A673 (cell line): ENCODE measurements at regions not wholly inside any gene's neighbourhood (a gene's known extent, or its start where the extent isn't known, plus 50 kb on each side); places are given as distances from the start of the nearest gene placed in this dataset.

Source experiments
- BruUV-seq: library from RNA; stranded (reverse); fragments of 400-500 nt; replicated peaks from 2 replicates; lab custom pipeline; 2021; lab: Mats Ljungman, UMichigan
- CTCF ChIA-PET: fragments of 300-600 bp; sonication (Branson Sonifier 250); formaldehyde crosslinking; loops from one replicate; lab custom pipeline; 2022; ENCODE audit warnings: antibody characterized with exemption; lab: Charles Lee
- POLR2A ChIA-PET: fragments of 300-600 bp; sonication (Branson Sonifier 250); formaldehyde crosslinking; loops from one replicate; lab custom pipeline; 2022; ENCODE audit warnings: antibody characterized with exemption; ENCODE audit not compliant: low non-redundant PET; lab: Charles Lee
- DNase-seq: peaks from one replicate; pipeline ENCODE4 v3.0.0-alpha.2; 2015; ENCODE audit warnings: low spot score
- H3K27ac ChIP-seq: fragments of 200-600 bp; sonication (generic); 2 replicates; pipeline ENCODE4 v1.5.1; 2016; ENCODE audit warnings: mixed run types, low read depth, mild to moderate bottlenecking, mixed read lengths, antibody characterized with exemption, low read length; ENCODE audit not compliant: poor library complexity, severe bottlenecking
- H3K27me3 ChIP-seq: fragments of 200-600 bp; sonication (generic); replicated peaks from 2 replicates; pipeline ENCODE4 v1.6.1; 2017; ENCODE audit warnings: mixed run types, low read depth, mild to moderate bottlenecking, mixed read lengths, antibody characterized with exemption, low read length; ENCODE audit not compliant: insufficient read depth, poor library complexity
- H3K36me3 ChIP-seq: fragments of 200-600 bp; sonication (generic); 2 replicates; pipeline ENCODE4 v1.6.1; 2016; ENCODE audit warnings: mixed run types, mild to moderate bottlenecking, mixed read lengths, antibody characterized with exemption, low read length; ENCODE audit not compliant: insufficient read depth, poor library complexity, severe bottlenecking
- H3K4me1 ChIP-seq: fragments of 200-600 bp; sonication (generic); 2 replicates; pipeline ENCODE4 v1.6.1; 2017; ENCODE audit warnings: mixed run types, mild to moderate bottlenecking, mixed read lengths, antibody characterized with exemption, low read length; ENCODE audit not compliant: insufficient read depth, poor library complexity, severe bottlenecking
- H3K4me3 ChIP-seq: fragments of 200-600 bp; sonication (generic); 2 replicates; pipeline ENCODE4 v1.5.1; 2016; ENCODE audit warnings: low read depth, mixed run types, mild to moderate bottlenecking, mixed read lengths, low read length; ENCODE audit not compliant: poor library complexity, severe bottlenecking
- H3K9me3 ChIP-seq: fragments of 200-600 bp; sonication (generic); 2 replicates; pipeline ENCODE4 v1.6.1; 2016; ENCODE audit warnings: mixed run types, low read depth, mild to moderate bottlenecking, mixed read lengths, antibody characterized with exemption, low read length; ENCODE audit not compliant: poor library complexity, severe bottlenecking
- EZH2 ChIP-seq: fragments of 200-600 bp; sonication (generic); IDR thresholded peaks from 2 replicates; pipeline ENCODE4 v1.6.1; 2017; ENCODE audit warnings: borderline replicate concordance, low read depth, mild to moderate bottlenecking, mixed read lengths, antibody characterized with exemption, low read length; ENCODE audit not compliant: poor library complexity, severe bottlenecking
- intact Hi-C: fragments of 100-400 bp; cut with micrococcal nuclease; formaldehyde crosslinking; loops from one replicate; pipeline ENCODE4 v1.10.0; 2022; ENCODE audit not compliant: unreplicated experiment
- TF ChIP-seq, protein P1 (sequence below): fragments of 300-800, 200-600 bp; sonication (generic); conservative IDR thresholded peaks from 2 replicates; pipeline ENCODE4 v1.5.1; 2017; ENCODE audit warnings: low read depth, mild to moderate bottlenecking, antibody characterized with exemption, low read length, moderate library complexity, mixed read lengths

DNA sequence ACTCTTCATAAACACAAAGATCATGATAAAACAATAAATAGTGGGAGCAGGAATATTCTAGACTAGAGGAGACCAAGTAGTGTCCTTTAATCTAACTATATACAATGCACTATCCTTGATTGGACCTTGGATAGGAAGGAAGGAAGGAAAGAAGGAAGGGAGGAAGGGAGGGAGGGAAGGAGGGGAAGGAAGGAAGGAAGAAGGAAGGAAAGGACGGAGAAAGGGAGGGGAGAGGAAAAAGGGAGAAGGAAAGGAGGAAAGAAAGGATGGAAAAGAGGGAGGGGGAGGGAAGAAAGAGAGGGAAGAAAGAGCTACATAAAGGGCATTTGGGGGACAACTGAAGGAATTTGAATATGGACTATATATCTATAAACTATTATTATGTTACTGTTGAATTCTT is 95.0 kb upstream of the SMARCAD1 start:
- BruUV-seq: no TSS peak
- no peak for DNase-seq
- no peaks in the 10 kb centered on the region for H3K27me3 ChIP-seq
- TF ChIP-seq, protein P1, sequence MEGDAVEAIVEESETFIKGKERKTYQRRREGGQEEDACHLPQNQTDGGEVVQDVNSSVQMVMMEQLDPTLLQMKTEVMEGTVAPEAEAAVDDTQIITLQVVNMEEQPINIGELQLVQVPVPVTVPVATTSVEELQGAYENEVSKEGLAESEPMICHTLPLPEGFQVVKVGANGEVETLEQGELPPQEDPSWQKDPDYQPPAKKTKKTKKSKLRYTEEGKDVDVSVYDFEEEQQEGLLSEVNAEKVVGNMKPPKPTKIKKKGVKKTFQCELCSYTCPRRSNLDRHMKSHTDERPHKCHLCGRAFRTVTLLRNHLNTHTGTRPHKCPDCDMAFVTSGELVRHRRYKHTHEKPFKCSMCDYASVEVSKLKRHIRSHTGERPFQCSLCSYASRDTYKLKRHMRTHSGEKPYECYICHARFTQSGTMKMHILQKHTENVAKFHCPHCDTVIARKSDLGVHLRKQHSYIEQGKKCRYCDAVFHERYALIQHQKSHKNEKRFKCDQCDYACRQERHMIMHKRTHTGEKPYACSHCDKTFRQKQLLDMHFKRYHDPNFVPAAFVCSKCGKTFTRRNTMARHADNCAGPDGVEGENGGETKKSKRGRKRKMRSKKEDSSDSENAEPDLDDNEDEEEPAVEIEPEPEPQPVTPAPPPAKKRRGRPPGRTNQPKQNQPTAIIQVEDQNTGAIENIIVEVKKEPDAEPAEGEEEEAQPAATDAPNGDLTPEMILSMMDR: no peak
- TF ChIP-seq EZH2: no peak
- H3K9me3 ChIP-seq: no peaks in the 10 kb centered on the region
- no peaks in the 10 kb centered on the region for H3K36me3 ChIP-seq
- H3K27ac ChIP-seq: no peak overlapping the region
- intact Hi-C loops: no loop called here
- no peaks in the 10 kb centered on the region for H3K4me1 ChIP-seq
- H3K4me3 ChIP-seq: no peak overlapping the region
- CTCF ChIA-PET: no interaction called here
- POLR2A ChIA-PET: no interaction called here

DNA sequence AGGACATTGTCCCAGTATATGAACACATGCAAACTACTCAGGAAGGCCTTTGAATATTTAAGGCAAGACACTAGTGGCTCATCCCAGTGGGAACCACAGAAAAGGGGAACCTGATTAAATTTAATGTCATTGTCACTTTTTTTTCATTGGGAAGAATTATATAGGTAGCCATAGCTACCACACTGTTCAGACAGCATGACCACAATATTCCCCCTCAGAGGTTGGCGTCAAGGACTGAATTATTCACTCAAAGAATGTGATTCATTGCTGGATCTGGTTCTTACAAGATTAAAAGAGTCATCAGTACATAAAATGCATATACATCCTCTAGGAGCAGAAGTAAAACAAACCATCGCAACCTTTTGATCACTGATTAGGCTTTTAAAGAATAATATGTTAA is 92.0 kb upstream of the SMARCAD1 start:
- TF ChIP-seq EZH2: no peak
- TF ChIP-seq, protein P1: no peak
- CTCF ChIA-PET: no interaction called here
- Histone ChIP-seq H3K27ac (no peak overlapping the region), H3K27me3 (no peaks in the 10 kb centered on the region), H3K4me3 (no peak overlapping the region), H3K4me1 (no peaks in the 10 kb centered on the region), H3K9me3 (no peaks in the 10 kb centered on the region), H3K36me3 (no peaks in the 10 kb centered on the region)
- POLR2A ChIA-PET: no interaction called here
- DNase-seq: no peak
- intact Hi-C loops: no loop called here
- no TSS peak for BruUV-seq

DNA sequence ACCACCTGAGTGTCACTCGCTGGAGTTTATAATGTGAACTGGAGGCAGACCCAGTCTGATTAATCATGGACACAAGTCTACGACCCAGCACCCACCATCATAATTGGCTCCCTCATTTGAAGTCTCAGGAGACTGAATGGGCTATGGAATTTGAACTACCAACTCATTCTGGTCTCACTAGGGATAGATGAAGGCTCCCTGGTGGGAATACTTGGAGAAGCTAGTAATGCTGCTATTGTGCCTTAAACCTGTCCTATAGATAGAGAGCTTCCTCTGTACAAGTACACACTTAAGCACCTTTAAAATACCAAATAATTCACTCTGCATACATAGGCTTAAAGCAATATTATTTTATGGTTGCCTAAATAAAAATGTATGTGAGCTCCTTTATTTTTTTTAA is 90.8 kb upstream of the SMARCAD1 start:
- intact Hi-C loops: no loop called here
- Histone ChIP-seq H3K27ac (no peak overlapping the region), H3K9me3 (no peaks in the 10 kb centered on the region), H3K4me3 (no peak overlapping the region), H3K36me3 (no peaks in the 10 kb centered on the region), H3K27me3 (no peaks in the 10 kb centered on the region), H3K4me1 (no peaks in the 10 kb centered on the region)
- TF ChIP-seq, protein P1: no peak
- no peak for TF ChIP-seq EZH2
- BruUV-seq: no TSS peak
- CTCF ChIA-PET: no interaction called here
- DNase-seq: no peak
- POLR2A ChIA-PET: no interaction called here
